RWPE1 (cell line): ENCODE measurements at regions not wholly inside any gene's neighbourhood (a gene's known extent, or its start where the extent isn't known, plus 50 kb on each side); places are given as distances from the start of the nearest gene placed in this dataset.
A peak's percentile ranks its signal among the peaks of the same experiment; 100 is the strongest.

Experiments used
- CTCF ChIA-PET: fragments of 350-600 bp; sonication (Branson Sonifier 250); formaldehyde crosslinking; extraction: SDS; loops from one replicate; lab custom pipeline; 2021; lab: Yijun Ruan, JAX
- POLR2A ChIA-PET: fragments of 400-600 bp; formaldehyde crosslinking; extraction: SDS; loops from one replicate; lab custom pipeline; 2020; ENCODE audit warnings: antibody characterized with exemption; ENCODE audit not compliant: low non-redundant PET; lab: Yijun Ruan, JAX
- DNase-seq: peaks from one replicate; pipeline ENCODE4 v3.0.0; 2012; ENCODE audit warnings: low spot score
- H3K27ac ChIP-seq: fragments of 450-650 bp; 2 replicates; pipeline ENCODE4 v1.5.1; 2017
- CTCF ChIP-seq: fragments of 450-650 bp; conservative IDR thresholded peaks from 2 replicates; pipeline ENCODE4 v1.5.1; 2017; ENCODE audit warnings: low read depth, mild to moderate bottlenecking

- POLR2A ChIA-PET, result no interaction called here
- H3K27ac ChIP-seq, result no peak overlapping the region
- no peak for TF ChIP-seq CTCF
- CTCF ChIA-PET, result no interaction called here
- no peak for DNase-seq
These were observed 104.4 kb upstream of the GNG12 start for GRCh38 chr1:67937651-67938050.

DNA sequence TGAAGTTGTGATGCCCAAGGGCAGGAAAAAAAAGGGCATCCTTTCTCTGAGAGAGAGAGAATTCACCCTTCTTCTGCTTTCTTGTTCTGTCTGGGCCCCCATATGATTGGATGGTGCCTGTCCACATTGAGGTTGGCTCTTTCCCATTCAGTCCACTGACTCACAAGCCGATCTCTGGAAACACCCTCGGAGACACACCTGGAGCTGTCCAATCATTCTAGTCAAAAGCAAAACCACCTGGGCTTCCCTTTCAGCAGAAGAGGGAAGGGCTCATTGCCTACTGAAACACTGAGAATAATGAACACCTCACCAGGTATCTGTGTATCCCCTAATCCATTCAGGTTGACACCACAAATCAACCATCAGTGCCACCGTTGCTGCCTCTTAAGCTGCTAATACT is 103.7 kb upstream of the GNG12 start:
- no peak overlapping the region for H3K27ac ChIP-seq
- DNase-seq, result no peak
- ChIA-PET POLR2A (no interaction called here), CTCF (no interaction called here)
- TF ChIP-seq CTCF, result no peak

DNA sequence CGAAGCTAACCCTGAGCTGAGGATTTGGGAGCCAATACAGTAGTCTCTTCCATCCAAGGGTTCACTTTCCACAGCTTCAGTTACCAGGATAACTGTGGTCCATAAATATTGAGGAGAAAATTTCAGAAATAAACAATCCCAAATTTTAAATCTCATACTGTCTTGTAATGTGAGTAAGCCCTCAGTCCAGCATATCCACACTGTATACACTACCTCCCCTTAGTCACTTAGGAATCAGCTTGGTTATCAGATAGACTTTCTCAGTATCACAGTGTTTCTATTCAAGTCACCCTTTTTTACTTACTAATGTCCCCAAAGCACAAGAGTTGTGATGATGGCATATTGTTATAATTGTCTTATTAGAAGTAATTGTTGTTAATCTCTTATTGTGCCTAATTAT is 102.3 kb upstream of the GNG12 start:
- no peak for DNase-seq
- TF ChIP-seq CTCF, result no peak
- ChIA-PET CTCF (interaction anchor here (0.7 to 1.2 kb wide), 2 partner anchors 82 to 362 kb away, joined by 3 to 4 read pairs; no protein-coding TSS in a partner anchor), POLR2A (no interaction called here)
- H3K27ac ChIP-seq, result no peak overlapping the region

GRCh38 chr1:67931198-67931597 is 97.9 kb upstream of the GNG12 start:
- ChIA-PET POLR2A (no interaction called here), CTCF (interaction anchor here (0.6 kb wide), 1 partner anchor 41 kb away, joined by 3 read pairs; no protein-coding TSS in a partner anchor)
- H3K27ac ChIP-seq, result no peak overlapping the region
- DNase-seq, result no peak
- no peak for TF ChIP-seq CTCF

DNA sequence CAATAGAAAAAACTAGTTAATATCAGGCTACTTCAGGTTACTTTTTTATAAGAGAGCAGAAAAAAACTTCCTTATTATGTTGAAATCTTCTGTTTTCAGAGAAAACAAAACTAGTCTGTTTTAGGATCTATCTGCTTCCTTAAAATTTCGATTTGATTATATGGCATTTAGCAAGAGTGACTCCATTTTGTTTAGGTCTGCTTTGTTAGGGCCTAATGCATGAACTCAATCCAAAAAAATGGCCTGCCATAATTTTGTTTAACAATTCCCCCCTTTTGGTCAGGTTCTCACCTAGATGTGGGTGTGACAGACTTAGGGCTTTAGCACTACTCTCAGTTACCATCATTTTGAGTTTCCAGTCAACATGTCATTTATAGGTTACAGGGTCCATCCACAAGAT is 89.8 kb upstream of the GNG12 start:
- CTCF ChIA-PET, result no interaction called here

DNA sequence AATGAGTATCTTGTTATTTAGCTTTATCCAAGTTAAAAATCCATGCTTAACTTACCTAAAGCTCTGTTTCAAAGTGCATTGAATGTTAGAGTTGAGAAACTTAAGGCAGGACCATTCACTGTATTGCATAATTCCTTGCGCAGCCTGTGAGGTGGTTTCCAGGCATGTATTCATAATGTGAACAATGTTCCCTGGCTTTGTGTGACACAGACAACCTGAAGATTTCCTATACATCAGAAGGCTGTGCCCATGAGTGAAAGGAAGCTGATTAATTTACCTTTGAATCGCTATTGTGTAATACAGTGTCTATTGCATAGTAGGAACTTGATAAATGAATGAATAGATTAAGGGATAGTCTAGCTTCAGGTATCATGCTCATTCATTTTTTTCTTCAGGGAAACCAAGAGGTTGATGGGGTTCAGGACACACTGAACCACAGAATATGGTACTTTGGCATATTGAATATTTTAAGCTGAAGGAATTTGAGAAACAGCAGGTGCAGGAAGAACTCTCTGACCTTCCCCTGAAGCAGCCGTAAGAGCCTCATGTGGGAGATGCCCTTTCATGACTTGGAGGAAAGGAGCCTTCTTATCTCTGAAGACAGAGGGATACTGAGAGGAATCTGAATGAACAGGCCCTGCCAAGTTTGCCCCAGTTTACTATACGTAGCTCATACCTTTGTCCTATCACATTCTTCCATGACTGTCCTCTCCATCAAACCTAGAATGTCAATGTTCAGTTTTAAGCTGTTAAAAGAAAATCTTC is 88.6 kb upstream of the GNG12 start:
- no peak for TF ChIP-seq CTCF
- H3K27ac ChIP-seq, result no peak overlapping the region
- POLR2A ChIA-PET, result no interaction called here
- DNase-seq, result peak; percentile 70
- CTCF ChIA-PET, result interaction anchor here (0.6 kb wide), 1 partner anchor 187 kb away, joined by 3 read pairs; no protein-coding TSS in a partner anchor

More for the DNA sequence above, 89.8 kb upstream of the GNG12 start:
- POLR2A ChIA-PET, result no interaction called here
- DNase-seq, result no peak
- no peak overlapping the region for H3K27ac ChIP-seq
- TF ChIP-seq CTCF, result no peak
